Hepatocyte (in vitro differentiated cells): ENCODE measurements at regions not wholly inside any gene's neighbourhood (a gene's known extent, or its start where the extent isn't known, plus 50 kb on each side); places are given as distances from the start of the nearest gene placed in this dataset.

Experiments used
- EZH2 ChIP-seq: fragments of 200-600 bp; sonication (generic); IDR thresholded peaks from 2 replicates; pipeline ENCODE4 v1.6.1; 2016; ENCODE audit warnings: antibody characterized with exemption, mild to moderate bottlenecking, borderline replicate concordance
- EZH2phosphoT487 ChIP-seq: fragments of 200-600 bp; sonication (generic); IDR thresholded peaks from one replicate; pipeline ENCODE4 v1.6.1; 2018; ENCODE audit warnings: antibody characterized with exemption, mild to moderate bottlenecking, low read depth, moderate library complexity; ENCODE audit not compliant: unreplicated experiment, severe bottlenecking
- TF ChIP-seq, protein P1 (sequence below): fragments of 200-600 bp; sonication (generic); IDR thresholded peaks from 2 replicates; pipeline ENCODE4 v1.5.1; 2016; ENCODE audit warnings: antibody characterized with exemption, mild to moderate bottlenecking; ENCODE audit not compliant: poor library complexity

DNA sequence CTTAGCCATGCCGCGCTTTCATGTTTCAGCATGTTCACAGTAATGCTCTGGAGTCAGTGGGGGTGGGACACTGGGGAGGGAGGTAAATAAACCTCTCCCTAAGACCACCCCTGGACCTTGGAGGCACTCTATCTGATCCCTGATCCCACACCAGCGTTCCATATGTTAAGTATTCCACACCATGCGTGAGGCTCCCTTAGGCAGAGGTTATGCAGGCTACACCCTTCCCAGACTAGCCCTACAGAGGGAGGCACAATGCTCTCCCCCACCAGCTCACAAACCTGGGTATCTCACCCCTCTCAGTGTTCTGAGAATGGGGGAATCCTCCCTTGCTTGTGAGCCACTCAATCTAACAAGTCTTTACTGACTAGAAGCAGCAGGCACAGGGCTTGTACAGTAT is 1610.4 kb upstream of the ZEB2 start:
- TF ChIP-seq, protein P1, sequence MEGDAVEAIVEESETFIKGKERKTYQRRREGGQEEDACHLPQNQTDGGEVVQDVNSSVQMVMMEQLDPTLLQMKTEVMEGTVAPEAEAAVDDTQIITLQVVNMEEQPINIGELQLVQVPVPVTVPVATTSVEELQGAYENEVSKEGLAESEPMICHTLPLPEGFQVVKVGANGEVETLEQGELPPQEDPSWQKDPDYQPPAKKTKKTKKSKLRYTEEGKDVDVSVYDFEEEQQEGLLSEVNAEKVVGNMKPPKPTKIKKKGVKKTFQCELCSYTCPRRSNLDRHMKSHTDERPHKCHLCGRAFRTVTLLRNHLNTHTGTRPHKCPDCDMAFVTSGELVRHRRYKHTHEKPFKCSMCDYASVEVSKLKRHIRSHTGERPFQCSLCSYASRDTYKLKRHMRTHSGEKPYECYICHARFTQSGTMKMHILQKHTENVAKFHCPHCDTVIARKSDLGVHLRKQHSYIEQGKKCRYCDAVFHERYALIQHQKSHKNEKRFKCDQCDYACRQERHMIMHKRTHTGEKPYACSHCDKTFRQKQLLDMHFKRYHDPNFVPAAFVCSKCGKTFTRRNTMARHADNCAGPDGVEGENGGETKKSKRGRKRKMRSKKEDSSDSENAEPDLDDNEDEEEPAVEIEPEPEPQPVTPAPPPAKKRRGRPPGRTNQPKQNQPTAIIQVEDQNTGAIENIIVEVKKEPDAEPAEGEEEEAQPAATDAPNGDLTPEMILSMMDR: no peak
- no peak for TF ChIP-seq EZH2phosphoT487
- TF ChIP-seq EZH2: no peak
